ENCODE measurements at regions not wholly inside any gene's neighbourhood (a gene's known extent, or its start where the extent isn't known, plus 50 kb on each side); places are given as distances from the start of the nearest gene placed in this dataset.

- H3K36me3 Mint-ChIP-seq, result no peaks in the 10 kb centered on the region
- DNase-seq (ENCODE audit: low spot score in 2 of 2, unreplicated experiment in 2 of 2), result no peak
- no peaks in the 10 kb centered on the region for H3K9me3 Mint-ChIP-seq
- H3K27ac Mint-ChIP-seq, result no peak overlapping the region
- H3K27me3 Mint-ChIP-seq (ENCODE audit: low read depth), result no peaks in the 10 kb centered on the region
- H3K4me1 Mint-ChIP-seq, result no peaks in the 10 kb centered on the region
- no peak overlapping the region for H3K4me3 Mint-ChIP-seq
- TF ChIP-seq CTCF (IDR thresholded peaks at IDR 0.05; ENCODE audit: unreplicated experiment), result no peak
These were observed 265.1 kb upstream of the MAD2L1 start for GRCh38 chr4:120331486-120332370.

- no peaks in the 10 kb centered on the region for H3K4me1 Mint-ChIP-seq
- no peaks in the 10 kb centered on the region for H3K36me3 Mint-ChIP-seq
- H3K4me3 Mint-ChIP-seq, result no peak overlapping the region
- no peak for TF ChIP-seq CTCF (IDR thresholded peaks at IDR 0.05; ENCODE audit: unreplicated experiment)
- no peaks in the 10 kb centered on the region for H3K27me3 Mint-ChIP-seq (ENCODE audit: low read depth)
- H3K27ac Mint-ChIP-seq, result no peak overlapping the region
- no peak for DNase-seq (ENCODE audit: low spot score in 2 of 2, unreplicated experiment in 2 of 2)
- no peaks in the 10 kb centered on the region for H3K9me3 Mint-ChIP-seq
These were observed 262.7 kb upstream of the MAD2L1 start for GRCh38 chr4:120329386-120329785.

- Mint-ChIP-seq H3K27ac (no peak overlapping the region), H3K27me3 (ENCODE audit: low read depth) (no peaks in the 10 kb centered on the region), H3K9me3 (no peaks in the 10 kb centered on the region), H3K4me3 (no peak overlapping the region), H3K36me3 (no peaks in the 10 kb centered on the region), H3K4me1 (no peaks in the 10 kb centered on the region)
- TF ChIP-seq CTCF (IDR thresholded peaks at IDR 0.05; ENCODE audit: unreplicated experiment), result no peak
- no peak for DNase-seq (ENCODE audit: low spot score in 2 of 2, unreplicated experiment in 2 of 2)
These were observed 260.6 kb upstream of the MAD2L1 start for GRCh38 chr4:120327276-120327675.

GRCh38 chr4:120319046-120319767, 252.6 kb upstream of the MAD2L1 start:
- H3K36me3 Mint-ChIP-seq, result no peaks in the 10 kb centered on the region
- TF ChIP-seq CTCF (IDR thresholded peaks at IDR 0.05; ENCODE audit: unreplicated experiment), result no peak
- peaks cover 4% of the 10 kb centered on the region for H3K9me3 Mint-ChIP-seq
- no peak overlapping the region for H3K4me3 Mint-ChIP-seq
- H3K27ac Mint-ChIP-seq, result peak overlapping the region; percentile 40
- no peak for DNase-seq (ENCODE audit: low spot score in 2 of 2, unreplicated experiment in 2 of 2)
- H3K27me3 Mint-ChIP-seq (ENCODE audit: low read depth), result no peaks in the 10 kb centered on the region
- H3K4me1 Mint-ChIP-seq, result peaks cover 11% of the 10 kb centered on the region

GRCh38 chr4:120318196-120318846, 251.7 kb upstream of the MAD2L1 start:
- no peak for DNase-seq (ENCODE audit: low spot score in 2 of 2, unreplicated experiment in 2 of 2)
- TF ChIP-seq CTCF (IDR thresholded peaks at IDR 0.05; ENCODE audit: unreplicated experiment), result no peak
- peaks cover 11% of the 10 kb centered on the region for H3K4me1 Mint-ChIP-seq
- H3K27ac Mint-ChIP-seq, result peak overlapping the region; percentile 57
- no peaks in the 10 kb centered on the region for H3K36me3 Mint-ChIP-seq
- H3K4me3 Mint-ChIP-seq, result no peak overlapping the region
- H3K9me3 Mint-ChIP-seq, result peaks cover 4% of the 10 kb centered on the region
- H3K27me3 Mint-ChIP-seq (ENCODE audit: low read depth), result no peaks in the 10 kb centered on the region
